ENCODE measurements at regions not wholly inside any gene's neighbourhood (a gene's known extent, or its start where the extent isn't known, plus 50 kb on each side); places are given as distances from the start of the nearest gene placed in this dataset.

- ChIA-PET POLR2A (ENCODE audit: unreplicated experiment) (no interaction called here), CTCF (no interaction called here)
- Histone ChIP-seq H3F3A (ENCODE audit: low read length, unreplicated experiment) (no peaks in the 10 kb centered on the region), H2AFZ (ENCODE audit: low read length) (0 out of 2 replicates have a peak overlapping the region, but pooled peaks have one; percentile 39), H3K4me1 (ENCODE audit: insufficient read depth, low read length) (no peaks in the 10 kb centered on the region; the same call in 1 of the 2 replicates), H3K36me3 (ENCODE audit: low read depth, low read length) (no peaks in the 10 kb centered on the region), H3K79me2 (ENCODE audit: low read length) (no peaks in the 10 kb centered on the region), H4K20me1 (ENCODE audit: low read length) (no peaks in the 10 kb centered on the region), H3K4me2 (ENCODE audit: low read length) (no peak overlapping the region), H3K9me2 (replicated peaks; ENCODE audit: low read length) (no peaks in the 10 kb centered on the region), H3K27me3 (ENCODE audit: low read length) (no peaks in the 10 kb centered on the region), H3K9ac (ENCODE audit: low read length) (no peak overlapping the region), H3K4me3 (ENCODE audit: low read length) (no peak overlapping the region), H3K9me3 (ENCODE audit: low read length) (no peaks in the 10 kb centered on the region), H3K27ac (ENCODE audit: low read length) (no peak overlapping the region)
- intact Hi-C loops (cut with micrococcal nuclease) = no loop called here
- BruUV-seq (replicated peaks) = no TSS peak
- DNase-seq (peak; percentile 25), ATAC-seq (peak; percentile 53)
- TF ChIP-seq CTCF (conservative IDR thresholded peaks at IDR 0.05; ENCODE audit: low read depth, low read length) (no peak), EZH2 (IDR thresholded peaks at IDR 0.05; ENCODE audit: low read length, unreplicated experiment) (no peak), EZH2phosphoT487 (IDR thresholded peaks at IDR 0.05; ENCODE audit: borderline replicate concordance, low read length) (no peak)
These were observed 972.0 kb upstream of the LRRTM1 start for GRCh38 chr2:81276595-81276994.

- CTCF ChIA-PET = no interaction called here
These were observed 961.6 kb upstream of the LRRTM1 start for GRCh38 chr2:81266106-81266505.

More at GRCh38 chr2:81266106-81266505, 961.6 kb upstream of the LRRTM1 start:
- Histone ChIP-seq H3K9me3 (ENCODE audit: low read length) (no peaks in the 10 kb centered on the region), H4K20me1 (ENCODE audit: low read length) (no peaks in the 10 kb centered on the region), H3K36me3 (ENCODE audit: low read depth, low read length) (no peaks in the 10 kb centered on the region), H3K27ac (ENCODE audit: low read length) (no peak overlapping the region), H3K79me2 (ENCODE audit: low read length) (no peaks in the 10 kb centered on the region), H3K9ac (ENCODE audit: low read length) (no peak overlapping the region), H3K9me2 (replicated peaks; ENCODE audit: low read length) (no peaks in the 10 kb centered on the region), H3K4me1 (ENCODE audit: insufficient read depth, low read length) (peaks cover 9% of the 10 kb centered on the region; the same call in 1 of the 2 replicates), H2AFZ (ENCODE audit: low read length) (no peak overlapping the region), H3K4me3 (ENCODE audit: low read length) (no peak overlapping the region), H3K4me2 (ENCODE audit: low read length) (no peak overlapping the region), H3K27me3 (ENCODE audit: low read length) (no peaks in the 10 kb centered on the region), H3F3A (ENCODE audit: low read length, unreplicated experiment) (no peaks in the 10 kb centered on the region)
- no TSS peak for BruUV-seq (replicated peaks)
- TF ChIP-seq EZH2phosphoT487 (IDR thresholded peaks at IDR 0.05; ENCODE audit: borderline replicate concordance, low read length) (no peak), CTCF (conservative IDR thresholded peaks at IDR 0.05; ENCODE audit: low read depth, low read length) (peak; percentile 78)
- ATAC-seq (no peak), DNase-seq (peak; percentile 53)
- POLR2A ChIA-PET (ENCODE audit: unreplicated experiment) = no interaction called here
- intact Hi-C loops (cut with micrococcal nuclease) = loop anchor here (10.0 kb wide), 1 partner anchor 629 kb away; no protein-coding TSS in a partner anchor
